ENCODE measurements at regions not wholly inside any gene's neighbourhood (a gene's known extent, or its start where the extent isn't known, plus 50 kb on each side); places are given as distances from the start of the nearest gene placed in this dataset.

DNA sequence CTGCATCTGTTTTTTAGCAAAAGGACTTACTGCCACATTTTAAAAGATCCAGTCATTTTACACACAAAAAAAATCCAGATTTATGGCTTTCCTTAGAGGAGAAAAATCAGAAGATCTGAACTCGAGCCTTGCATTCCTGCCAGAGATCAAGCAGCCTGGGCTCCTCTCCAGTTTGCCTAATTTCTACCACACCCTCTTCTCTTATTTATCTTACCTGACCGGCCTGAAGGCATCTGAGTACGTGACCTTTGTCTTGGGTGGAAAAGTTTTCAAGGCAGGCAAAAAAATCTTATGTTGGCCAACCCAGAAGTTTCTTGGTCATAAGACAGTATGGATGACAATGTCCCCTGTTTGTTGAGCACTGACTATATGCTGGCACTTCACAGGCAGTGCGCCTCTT, 60.3 kb downstream of the CHRD start:
- H3K36me3 ChIP-seq (ENCODE audit: control insufficient read depth, insufficient read depth, low read length): no peaks in the 10 kb centered on the region
- WGBS (ENCODE audit: insufficient coverage): 76% methylated on average over 3 of the region's 4 CpGs
- H3K27ac ChIP-seq (ENCODE audit: low read depth, low read length): no peak overlapping the region
- H3K4me1 ChIP-seq (ENCODE audit: control insufficient read depth, insufficient read depth, low read length): no peaks in the 10 kb centered on the region
- no peaks in the 10 kb centered on the region for H3K27me3 ChIP-seq (ENCODE audit: control insufficient read depth, insufficient read depth, low read length)
- no peak for DNase-seq (ENCODE audit: low read depth in 4 of 6, low spot score in 6 of 6)
- H3K9me3 ChIP-seq (ENCODE audit: control insufficient read depth, insufficient read depth, low read length): no peaks in the 10 kb centered on the region
- H3K4me3 ChIP-seq (ENCODE audit: low read depth, low read length): no peak overlapping the region

DNA sequence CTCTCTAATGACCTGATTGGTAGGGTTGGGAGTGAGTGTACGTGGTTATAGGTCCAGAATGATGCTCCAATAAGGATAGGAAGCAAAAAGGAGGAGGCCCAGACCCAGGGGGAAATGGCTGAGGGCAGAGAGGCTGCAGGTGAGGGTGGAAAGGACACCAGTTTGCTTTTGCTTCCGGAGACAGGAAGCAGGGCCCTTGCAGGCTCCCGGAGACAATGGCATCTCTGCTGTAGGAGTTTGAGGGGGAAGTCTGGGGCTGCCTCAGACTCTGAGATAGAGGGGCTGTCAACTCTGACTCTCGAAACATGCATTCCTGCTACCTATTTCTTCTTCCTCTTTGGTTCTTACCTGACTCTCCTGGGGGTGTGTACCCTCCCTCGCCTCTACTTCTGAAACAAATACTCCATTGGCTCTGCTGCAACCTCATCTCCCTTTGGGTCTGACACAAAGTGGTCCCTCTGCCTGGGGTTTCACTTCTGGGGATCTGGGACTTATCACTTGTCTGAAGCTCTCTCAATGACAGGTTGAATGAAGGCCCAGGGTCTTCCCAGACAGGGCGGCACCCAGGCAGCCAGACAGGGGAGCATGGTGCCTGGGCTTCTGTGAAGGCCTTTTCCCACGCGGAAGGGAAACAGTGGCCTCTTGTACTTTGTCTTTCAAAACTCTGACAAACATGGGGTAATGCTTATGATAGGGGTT, 61.5 kb downstream of the CHRD start:
- H3K4me1 ChIP-seq (ENCODE audit: control insufficient read depth, insufficient read depth, low read length): no peaks in the 10 kb centered on the region
- no peaks in the 10 kb centered on the region for H3K27me3 ChIP-seq (ENCODE audit: control insufficient read depth, insufficient read depth, low read length)
- WGBS (ENCODE audit: insufficient coverage): 75% methylated on average over 7 of the region's 8 CpGs
- no peaks in the 10 kb centered on the region for H3K36me3 ChIP-seq (ENCODE audit: control insufficient read depth, insufficient read depth, low read length)
- no peaks in the 10 kb centered on the region for H3K9me3 ChIP-seq (ENCODE audit: control insufficient read depth, insufficient read depth, low read length)
- no peak for DNase-seq (ENCODE audit: low read depth in 4 of 6, low spot score in 6 of 6)
- no peak overlapping the region for H3K4me3 ChIP-seq (ENCODE audit: low read depth, low read length)
- H3K27ac ChIP-seq (ENCODE audit: low read depth, low read length): no peak overlapping the region

DNA sequence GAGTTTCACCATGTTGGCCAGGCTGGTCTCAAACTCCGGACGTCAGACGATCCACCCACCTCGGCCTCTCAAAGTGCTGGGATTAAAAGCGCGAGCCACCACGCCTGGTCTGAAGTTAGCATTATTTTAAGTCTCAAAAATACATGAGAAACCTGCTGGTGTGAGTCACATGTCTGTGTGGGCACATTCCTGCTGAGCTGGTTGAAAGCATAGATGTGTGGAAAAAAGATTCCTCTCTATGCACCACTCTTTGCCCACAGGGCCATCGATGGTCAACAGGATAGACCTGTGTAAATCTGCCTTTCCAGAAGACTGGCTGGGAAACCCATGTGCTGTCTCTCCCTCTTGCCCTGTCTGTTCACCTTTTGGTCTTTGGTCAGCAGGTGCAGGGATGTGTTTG, 63.5 kb downstream of the CHRD start:
- 94% methylated on average over 5 of the region's 8 CpGs for WGBS (ENCODE audit: insufficient coverage)
- H3K27ac ChIP-seq (ENCODE audit: low read depth, low read length): no peak overlapping the region

DNA sequence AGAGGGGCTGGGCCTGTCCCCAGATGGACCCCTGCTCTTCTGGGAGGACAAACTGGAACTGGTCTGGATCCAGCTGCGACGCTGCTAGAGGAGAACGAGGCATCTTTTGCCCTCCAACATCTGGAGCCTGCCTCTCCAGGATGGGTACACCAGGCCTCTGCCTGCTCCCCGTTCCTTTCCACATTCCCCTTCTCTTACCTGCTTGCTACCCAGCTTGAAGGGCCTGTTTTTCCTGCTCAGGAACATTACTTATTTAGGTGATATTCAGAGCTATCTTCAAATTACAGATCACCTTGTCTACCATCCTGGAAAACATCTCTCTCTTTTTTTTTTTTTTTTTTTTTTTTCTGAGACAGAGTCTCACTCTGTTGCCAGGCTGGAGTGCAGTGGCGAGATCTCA, 64.0 kb downstream of the CHRD start:
- no peak overlapping the region for H3K4me3 ChIP-seq (ENCODE audit: low read depth, low read length)
- WGBS (ENCODE audit: insufficient coverage): 100% methylated on average over 3 of the region's 5 CpGs
- no peaks in the 10 kb centered on the region for H3K36me3 ChIP-seq (ENCODE audit: control insufficient read depth, insufficient read depth, low read length)
- DNase-seq (ENCODE audit: low read depth in 4 of 6, low spot score in 6 of 6): no peak
- H3K4me1 ChIP-seq (ENCODE audit: control insufficient read depth, insufficient read depth, low read length): no peaks in the 10 kb centered on the region
- no peaks in the 10 kb centered on the region for H3K9me3 ChIP-seq (ENCODE audit: control insufficient read depth, insufficient read depth, low read length)
- no peak overlapping the region for H3K27ac ChIP-seq (ENCODE audit: low read depth, low read length)
- no peaks in the 10 kb centered on the region for H3K27me3 ChIP-seq (ENCODE audit: control insufficient read depth, insufficient read depth, low read length)

More for the DNA sequence above, 63.5 kb downstream of the CHRD start:
- Histone ChIP-seq H3K4me3 (ENCODE audit: low read depth, low read length) (no peak overlapping the region), H3K36me3 (ENCODE audit: control insufficient read depth, insufficient read depth, low read length) (no peaks in the 10 kb centered on the region), H3K9me3 (ENCODE audit: control insufficient read depth, insufficient read depth, low read length) (no peaks in the 10 kb centered on the region), H3K4me1 (ENCODE audit: control insufficient read depth, insufficient read depth, low read length) (no peaks in the 10 kb centered on the region), H3K27me3 (ENCODE audit: control insufficient read depth, insufficient read depth, low read length) (no peaks in the 10 kb centered on the region)
- no peak for DNase-seq (ENCODE audit: low read depth in 4 of 6, low spot score in 6 of 6)

DNA sequence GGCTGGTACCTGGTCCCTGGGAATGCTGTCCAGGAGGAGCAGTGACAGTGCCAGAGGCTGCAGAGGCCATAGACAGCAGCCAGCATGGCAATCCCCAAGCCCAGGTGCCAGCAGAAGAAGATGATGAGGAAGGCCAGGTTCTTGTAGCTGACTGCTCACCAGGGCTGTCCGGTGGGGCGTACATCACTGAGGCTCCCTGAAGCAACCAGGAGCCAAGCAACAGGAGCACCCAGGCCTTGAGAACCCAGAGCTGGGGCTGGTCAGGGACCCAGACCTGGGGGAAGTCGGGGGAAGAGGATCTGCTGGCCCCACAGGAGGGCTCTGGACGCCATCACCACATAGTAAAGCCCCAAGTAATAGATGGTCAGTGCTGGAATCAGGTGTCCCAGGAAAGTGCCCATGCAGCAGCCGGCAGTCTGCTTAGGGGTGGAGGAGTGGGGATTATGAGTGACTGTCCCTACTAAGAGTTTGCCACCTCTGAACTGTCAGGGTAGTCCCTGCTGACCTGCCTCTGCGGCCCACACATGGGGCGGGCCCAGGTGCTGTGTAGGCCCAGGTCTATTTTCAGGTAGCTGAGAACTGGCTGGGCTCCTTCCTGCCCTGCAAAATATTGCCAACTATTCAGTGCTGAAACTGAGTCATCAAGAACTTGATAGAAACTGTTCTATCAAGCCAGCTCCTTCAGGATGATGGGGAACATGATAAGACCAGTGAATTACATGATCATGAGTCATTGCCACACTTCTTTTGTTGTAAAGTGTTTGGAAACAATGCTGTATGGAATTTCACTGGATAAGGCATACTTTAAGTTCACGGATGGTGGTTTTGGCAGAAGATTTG, 68.7 kb downstream of the CHRD start:
- 89% methylated on average over 8 of the region's 8 CpGs for WGBS (ENCODE audit: insufficient coverage)
- Histone ChIP-seq H3K4me1 (ENCODE audit: control insufficient read depth, insufficient read depth, low read length) (no peaks in the 10 kb centered on the region), H3K27ac (ENCODE audit: low read depth, low read length) (no peak overlapping the region), H3K9me3 (ENCODE audit: control insufficient read depth, insufficient read depth, low read length) (no peaks in the 10 kb centered on the region), H3K27me3 (ENCODE audit: control insufficient read depth, insufficient read depth, low read length) (no peaks in the 10 kb centered on the region), H3K36me3 (ENCODE audit: control insufficient read depth, insufficient read depth, low read length) (no peaks in the 10 kb centered on the region), H3K4me3 (ENCODE audit: low read depth, low read length) (no peak overlapping the region)
- no peak for DNase-seq (ENCODE audit: low read depth in 4 of 6, low spot score in 6 of 6)

DNA sequence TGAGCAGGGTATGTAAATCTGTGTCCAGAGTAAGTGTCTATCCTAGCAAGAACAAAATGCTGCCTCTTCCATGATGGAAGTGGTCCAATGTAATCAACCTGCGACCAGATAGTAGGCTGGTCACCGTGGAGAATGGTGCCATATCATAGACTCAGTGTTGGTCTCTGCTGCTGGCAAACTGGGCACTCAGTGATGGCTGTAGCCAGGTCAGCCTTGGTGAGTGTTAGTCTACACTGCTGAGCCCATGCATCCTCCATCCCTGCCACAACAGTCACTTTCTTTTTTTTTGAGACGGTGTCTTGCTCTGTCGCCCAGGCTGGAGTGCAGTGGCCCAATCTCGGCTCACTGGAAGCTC, 69.3 kb downstream of the CHRD start:
- H3K4me1 ChIP-seq (ENCODE audit: control insufficient read depth, insufficient read depth, low read length): no peaks in the 10 kb centered on the region
- H3K27me3 ChIP-seq (ENCODE audit: control insufficient read depth, insufficient read depth, low read length): no peaks in the 10 kb centered on the region
- H3K4me3 ChIP-seq (ENCODE audit: low read depth, low read length): no peak overlapping the region
- DNase-seq (ENCODE audit: low read depth in 4 of 6, low spot score in 6 of 6): no peak
- H3K9me3 ChIP-seq (ENCODE audit: control insufficient read depth, insufficient read depth, low read length): no peaks in the 10 kb centered on the region
- no peak overlapping the region for H3K27ac ChIP-seq (ENCODE audit: low read depth, low read length)
- H3K36me3 ChIP-seq (ENCODE audit: control insufficient read depth, insufficient read depth, low read length): no peaks in the 10 kb centered on the region
- WGBS (ENCODE audit: insufficient coverage): 98% methylated on average over 5 of the region's 5 CpGs

DNA sequence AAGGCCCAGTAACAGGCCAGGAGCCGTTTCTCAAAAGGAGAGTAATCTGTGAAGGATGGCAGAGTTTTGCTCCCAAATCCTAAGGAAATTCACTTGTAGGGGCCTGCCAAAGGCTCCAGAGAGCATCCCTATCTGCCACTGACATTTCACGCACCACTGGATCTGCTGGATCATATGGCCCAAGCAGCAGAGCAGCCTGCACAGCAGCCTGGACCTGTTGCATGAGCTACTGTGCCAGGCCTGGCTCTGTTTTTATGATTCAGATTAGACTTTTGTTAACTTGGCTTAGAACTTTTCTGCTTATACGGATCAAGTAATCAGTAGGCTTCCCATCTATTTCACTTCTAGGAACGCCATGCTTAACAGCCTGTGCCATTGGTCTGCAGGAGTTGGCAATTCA, 70.7 kb downstream of the CHRD start:
- no peak overlapping the region for H3K4me3 ChIP-seq (ENCODE audit: low read depth, low read length)
- 91% methylated on average over 4 of the region's 4 CpGs for WGBS (ENCODE audit: insufficient coverage)
- H3K27ac ChIP-seq (ENCODE audit: low read depth, low read length): no peak overlapping the region
- H3K27me3 ChIP-seq (ENCODE audit: control insufficient read depth, insufficient read depth, low read length): no peaks in the 10 kb centered on the region
- H3K36me3 ChIP-seq (ENCODE audit: control insufficient read depth, insufficient read depth, low read length): no peaks in the 10 kb centered on the region
- no peak for DNase-seq (ENCODE audit: low read depth in 4 of 6, low spot score in 6 of 6)
- no peaks in the 10 kb centered on the region for H3K4me1 ChIP-seq (ENCODE audit: control insufficient read depth, insufficient read depth, low read length)
- no peaks in the 10 kb centered on the region for H3K9me3 ChIP-seq (ENCODE audit: control insufficient read depth, insufficient read depth, low read length)

DNA sequence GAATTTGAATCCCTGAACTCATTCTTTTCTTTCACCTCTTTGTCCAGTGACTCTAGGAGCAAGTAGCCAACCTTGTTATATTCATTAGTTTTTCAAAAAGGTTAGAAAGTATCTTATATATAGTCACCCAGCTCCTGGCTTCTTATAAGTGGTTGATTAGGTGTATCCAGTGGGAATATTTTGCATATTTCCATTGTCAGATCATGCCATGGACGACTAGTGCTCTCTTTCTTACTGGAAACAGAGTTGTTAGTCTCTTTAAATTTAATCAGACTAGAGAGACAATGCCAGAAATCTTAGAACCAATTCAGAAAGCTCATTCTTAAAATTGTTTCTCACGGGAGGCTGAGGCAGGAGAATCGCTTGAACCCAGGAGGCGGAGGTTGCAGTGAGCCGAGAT, 73.4 kb downstream of the CHRD start:
- Histone ChIP-seq H3K4me3 (ENCODE audit: low read depth, low read length) (no peak overlapping the region), H3K9me3 (ENCODE audit: control insufficient read depth, insufficient read depth, low read length) (no peaks in the 10 kb centered on the region), H3K27ac (ENCODE audit: low read depth, low read length) (no peak overlapping the region), H3K4me1 (ENCODE audit: control insufficient read depth, insufficient read depth, low read length) (no peaks in the 10 kb centered on the region), H3K36me3 (ENCODE audit: control insufficient read depth, insufficient read depth, low read length) (no peaks in the 10 kb centered on the region), H3K27me3 (ENCODE audit: control insufficient read depth, insufficient read depth, low read length) (no peaks in the 10 kb centered on the region)
- no peak for DNase-seq (ENCODE audit: low read depth in 4 of 6, low spot score in 6 of 6)
- 40% methylated on average over 1 of the region's 5 CpGs for WGBS (ENCODE audit: insufficient coverage)

DNA sequence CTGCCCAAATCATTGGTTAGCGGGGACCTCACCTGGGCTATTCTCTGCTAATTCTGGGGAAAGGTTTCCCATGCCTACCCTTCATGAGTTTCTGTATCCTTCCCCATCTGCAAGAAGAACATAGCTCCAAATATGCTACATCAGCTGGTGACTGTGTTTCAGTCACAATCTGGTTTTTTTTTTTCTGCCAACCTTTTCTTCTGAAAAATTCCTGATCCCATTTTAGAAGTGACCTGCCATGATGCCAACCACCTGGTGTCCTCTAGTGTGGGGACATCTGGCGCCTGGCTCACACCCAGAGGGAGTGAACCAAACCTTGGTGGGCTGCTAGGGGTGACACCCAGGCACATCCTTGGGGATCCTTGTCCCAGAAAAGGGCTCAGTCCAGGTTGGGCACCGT, 76.1 kb downstream of the CHRD start:
- no peak overlapping the region for H3K4me3 ChIP-seq (ENCODE audit: low read depth, low read length)
- H3K4me1 ChIP-seq (ENCODE audit: control insufficient read depth, insufficient read depth, low read length): no peaks in the 10 kb centered on the region
- WGBS (ENCODE audit: insufficient coverage): 90% methylated on average over 3 of the region's 3 CpGs
- no peak overlapping the region for H3K27ac ChIP-seq (ENCODE audit: low read depth, low read length)
- DNase-seq (ENCODE audit: low read depth in 4 of 6, low spot score in 6 of 6): no peak
- H3K9me3 ChIP-seq (ENCODE audit: control insufficient read depth, insufficient read depth, low read length): no peaks in the 10 kb centered on the region
- H3K36me3 ChIP-seq (ENCODE audit: control insufficient read depth, insufficient read depth, low read length): no peaks in the 10 kb centered on the region
- no peaks in the 10 kb centered on the region for H3K27me3 ChIP-seq (ENCODE audit: control insufficient read depth, insufficient read depth, low read length)

DNA sequence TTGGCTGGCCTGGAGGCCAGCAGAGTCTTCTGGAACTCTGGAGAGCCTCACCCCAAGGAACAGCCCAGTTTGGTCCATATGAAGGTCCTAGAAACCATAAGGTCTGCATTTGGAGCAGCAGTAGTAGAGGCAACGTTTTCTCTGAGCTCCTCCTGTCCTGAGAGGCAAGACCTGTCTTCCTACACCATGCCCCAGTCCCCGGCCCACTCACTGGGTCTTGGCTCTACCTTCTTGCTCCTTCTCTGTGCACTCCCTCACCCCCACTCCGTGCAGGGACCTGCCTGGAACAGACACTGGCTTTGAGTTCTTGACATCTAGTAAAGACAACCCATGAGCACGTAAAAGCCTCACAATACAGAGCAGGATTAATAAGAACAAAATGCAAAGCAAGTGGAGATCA, 76.6 kb downstream of the CHRD start:
- 79% methylated on average over 2 of the region's 4 CpGs for WGBS (ENCODE audit: insufficient coverage)
- H3K4me3 ChIP-seq (ENCODE audit: low read depth, low read length): no peak overlapping the region
- H3K27me3 ChIP-seq (ENCODE audit: control insufficient read depth, insufficient read depth, low read length): no peaks in the 10 kb centered on the region
- no peak for DNase-seq (ENCODE audit: low read depth in 4 of 6, low spot score in 6 of 6)
- H3K27ac ChIP-seq (ENCODE audit: low read depth, low read length): no peak overlapping the region
- H3K9me3 ChIP-seq (ENCODE audit: control insufficient read depth, insufficient read depth, low read length): no peaks in the 10 kb centered on the region
- no peaks in the 10 kb centered on the region for H3K4me1 ChIP-seq (ENCODE audit: control insufficient read depth, insufficient read depth, low read length)
- no peaks in the 10 kb centered on the region for H3K36me3 ChIP-seq (ENCODE audit: control insufficient read depth, insufficient read depth, low read length)
